NCI-H2227 (cell line): ENCODE measurements at regions not wholly inside any gene's neighbourhood (a gene's known extent, or its start where the extent isn't known, plus 50 kb on each side); places are given as distances from the start of the nearest gene placed in this dataset.
"Not testable (repeated sequence)": the region's sequence is repeated elsewhere in the genome, so short reads cannot be mapped to it uniquely, and the experiment has no call there.

Source experiments
- DNase-seq: peaks from one replicate; lab custom pipeline; 2025; ENCODE audit not compliant: unreplicated experiment; lab: John Stamatoyannopoulos, UW

DNA sequence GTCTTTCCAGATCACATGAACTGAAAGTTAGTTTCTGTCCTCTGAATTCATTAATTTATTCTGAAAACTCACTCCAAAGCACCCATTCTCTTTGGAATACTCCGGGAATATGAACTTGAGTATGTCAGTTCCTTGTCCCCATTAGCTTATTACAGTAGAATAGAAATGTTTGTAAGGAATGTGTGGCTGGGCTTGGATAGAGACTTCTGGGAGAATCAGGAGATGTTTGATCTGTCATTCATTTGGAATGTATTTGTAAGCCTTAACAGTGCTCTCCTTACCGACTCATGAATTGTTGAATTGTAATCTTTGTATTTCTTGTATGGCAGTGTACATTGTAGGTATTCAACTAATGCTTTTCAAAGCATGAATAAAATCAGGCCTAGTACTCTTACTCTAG is 548.4 kb downstream of the LRRC70 start:
- DNase-seq, result no peak

DNA sequence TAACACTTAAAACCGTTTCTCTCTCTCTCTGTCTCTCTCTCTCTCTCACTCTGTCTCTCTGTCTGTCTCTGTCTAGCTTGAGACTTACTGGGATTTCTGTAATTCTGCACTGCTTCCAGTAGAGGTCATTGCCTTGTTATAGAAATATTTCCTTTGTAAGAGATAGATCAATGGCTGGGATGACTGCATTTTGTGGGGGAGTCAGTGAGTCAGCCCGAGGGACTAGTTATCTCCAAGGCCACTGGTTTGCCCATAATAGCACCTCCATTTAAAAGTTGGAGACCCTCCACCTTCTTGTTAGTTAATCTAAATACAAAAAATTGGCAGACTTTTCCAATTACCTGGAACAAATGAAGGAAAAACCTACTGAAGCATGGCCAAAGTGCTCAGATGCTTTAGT is 547.2 kb downstream of the LRRC70 start:
- DNase-seq, result no peak

DNA sequence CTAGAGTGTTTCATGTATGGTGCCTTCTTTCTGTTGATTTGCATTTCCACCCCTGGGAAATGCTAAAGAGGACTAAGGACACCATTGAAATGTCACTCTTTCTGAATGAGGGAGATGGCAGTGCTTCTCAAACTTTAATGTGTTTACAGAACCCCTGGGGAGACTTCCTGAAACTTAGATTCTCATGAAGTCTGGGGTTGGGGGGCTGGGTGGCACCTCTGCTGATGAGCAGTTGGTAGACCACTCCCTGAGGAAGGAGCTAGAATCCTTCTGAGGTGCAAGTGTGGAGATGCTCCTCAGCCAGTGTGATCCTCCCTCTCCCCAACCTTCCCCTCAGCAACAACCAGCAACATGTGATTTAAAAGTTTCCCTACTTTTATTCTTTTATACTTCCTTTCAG is 546.8 kb downstream of the LRRC70 start:
- no peak for DNase-seq

DNA sequence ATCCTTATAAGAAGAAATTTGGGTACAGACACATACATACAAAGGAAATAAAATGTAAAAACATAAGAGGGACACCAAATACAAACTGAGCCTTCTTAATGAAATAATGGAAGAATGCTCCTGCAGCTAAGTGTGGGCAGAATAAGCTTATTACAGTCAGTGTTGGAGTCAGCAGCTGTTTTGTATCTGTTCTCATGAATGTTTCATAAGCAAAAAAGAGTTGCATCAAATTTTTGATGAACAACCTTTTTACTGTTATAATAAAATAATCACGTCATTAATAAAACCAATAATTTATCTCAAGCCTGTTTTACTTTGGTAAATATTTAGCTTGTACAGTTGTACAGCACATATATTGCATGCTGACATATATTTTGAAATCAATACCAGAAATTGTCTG is 545.6 kb downstream of the LRRC70 start:
- no peak for DNase-seq

DNA sequence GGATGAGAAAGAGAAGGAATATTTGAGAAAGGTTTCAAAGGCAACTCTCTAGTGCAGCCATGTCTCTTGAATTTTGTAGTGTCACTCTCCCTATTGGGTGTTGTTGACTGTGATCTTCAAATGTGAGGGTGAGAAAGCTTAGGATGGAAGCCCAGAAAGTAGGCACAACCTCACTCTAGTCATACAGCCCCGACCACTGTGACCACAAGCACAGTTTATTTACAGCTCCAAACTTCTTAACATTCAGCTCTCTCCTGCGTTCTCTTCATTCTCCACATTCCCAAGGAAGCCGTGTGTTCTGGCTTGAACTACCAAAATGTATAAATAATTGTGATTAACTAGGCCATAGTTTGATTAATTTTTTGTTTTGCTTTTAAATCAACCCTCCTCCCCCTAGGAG is 542.9 kb downstream of the LRRC70 start:
- no peak for DNase-seq

DNA sequence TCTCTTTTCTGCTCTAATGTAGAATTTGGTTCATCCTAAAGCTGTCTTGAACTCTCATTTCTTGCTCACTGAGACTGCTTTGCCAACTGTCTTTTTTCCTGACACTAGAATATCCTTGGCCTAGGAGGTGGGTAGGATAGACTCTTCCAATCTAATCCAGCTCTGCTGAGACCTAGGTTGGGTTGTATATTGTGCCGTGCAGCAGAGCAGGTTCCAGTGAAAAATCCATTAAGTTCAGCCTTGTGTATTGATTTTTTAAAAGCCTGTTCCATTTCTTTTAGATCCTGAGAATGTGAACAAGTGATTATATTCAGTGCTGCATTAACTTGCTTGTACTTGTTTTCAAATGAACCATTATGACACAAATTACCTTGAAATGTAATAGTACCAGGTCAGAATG is 539.6 kb downstream of the LRRC70 start:
- DNase-seq, result no peak

DNA sequence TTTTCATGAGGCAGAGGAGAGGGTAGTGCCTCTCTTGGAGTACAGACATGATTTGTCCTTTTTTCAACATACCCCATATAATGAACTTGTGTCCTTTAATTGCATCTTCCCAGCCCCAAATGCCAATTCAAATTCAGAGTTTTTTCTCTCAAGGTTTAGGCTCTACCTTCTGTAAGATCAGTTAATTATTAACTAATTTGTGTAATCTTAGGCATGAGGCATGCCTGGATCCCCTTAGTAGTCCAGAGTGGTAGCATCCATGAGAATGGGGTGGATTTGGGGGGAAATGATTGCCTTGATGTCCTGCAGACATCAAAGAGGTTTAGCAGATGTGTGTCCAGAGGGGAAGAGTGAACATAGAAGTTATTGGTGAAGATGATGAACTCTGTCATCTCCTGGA is 533.3 kb downstream of the LRRC70 start:
- no peak for DNase-seq

DNA sequence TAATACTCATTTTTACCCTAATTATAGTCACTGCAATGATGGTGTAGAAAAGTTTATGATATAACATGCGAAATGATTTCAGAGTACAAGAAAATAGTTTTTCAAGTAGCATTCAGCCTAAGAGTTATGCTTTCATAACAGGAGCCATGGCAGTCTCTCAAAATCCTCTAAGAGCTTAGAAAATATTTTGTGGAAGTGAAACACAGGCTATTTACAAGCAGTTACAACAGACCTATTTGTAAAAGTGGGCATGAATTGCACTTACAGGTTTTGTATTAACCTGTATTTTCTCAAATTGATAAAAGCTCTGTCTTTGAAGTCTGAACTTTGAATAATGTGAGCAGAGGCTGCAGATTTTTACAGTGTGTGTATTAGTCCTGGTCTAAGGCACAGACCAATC is 523.3 kb downstream of the LRRC70 start:
- DNase-seq, result no peak

DNA sequence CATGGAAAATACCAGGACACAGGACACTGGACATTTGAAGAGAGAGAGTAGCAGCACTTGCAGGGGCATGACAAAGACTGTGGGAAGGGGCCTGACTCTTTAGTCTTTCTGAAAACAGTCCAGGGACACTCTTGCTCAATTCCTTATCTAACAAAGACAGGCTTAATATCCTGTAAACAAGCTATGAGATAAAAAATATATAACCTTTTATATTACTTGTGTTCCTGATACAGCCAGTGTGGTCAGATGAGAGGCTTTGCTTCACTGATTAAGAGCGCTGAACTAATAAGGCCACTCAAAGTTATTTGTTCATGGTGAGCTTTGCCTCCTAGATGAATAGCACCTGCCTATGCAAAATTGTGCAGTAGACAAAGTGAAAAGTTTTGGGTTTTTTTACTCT is 518.7 kb downstream of the LRRC70 start:
- DNase-seq, result no peak

DNA sequence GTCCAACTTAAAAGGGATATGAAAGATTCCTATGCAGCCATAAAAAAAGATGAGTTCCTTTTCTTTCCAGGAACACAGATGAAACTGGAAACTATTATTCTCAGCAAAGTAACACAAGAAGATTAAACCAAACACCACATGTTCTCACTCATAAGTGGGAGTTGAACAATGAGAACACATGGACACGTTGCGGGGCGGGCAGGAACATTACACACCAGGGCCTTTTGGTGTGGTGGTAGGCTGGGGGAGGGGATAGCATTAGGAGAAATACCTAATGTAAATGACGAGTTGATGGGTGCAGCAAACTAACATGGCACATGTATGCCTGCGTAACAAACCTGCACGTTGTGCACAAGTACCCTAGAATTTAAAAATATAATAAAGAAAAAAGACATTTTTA is 516.1 kb downstream of the LRRC70 start:
- no peak for DNase-seq

DNA sequence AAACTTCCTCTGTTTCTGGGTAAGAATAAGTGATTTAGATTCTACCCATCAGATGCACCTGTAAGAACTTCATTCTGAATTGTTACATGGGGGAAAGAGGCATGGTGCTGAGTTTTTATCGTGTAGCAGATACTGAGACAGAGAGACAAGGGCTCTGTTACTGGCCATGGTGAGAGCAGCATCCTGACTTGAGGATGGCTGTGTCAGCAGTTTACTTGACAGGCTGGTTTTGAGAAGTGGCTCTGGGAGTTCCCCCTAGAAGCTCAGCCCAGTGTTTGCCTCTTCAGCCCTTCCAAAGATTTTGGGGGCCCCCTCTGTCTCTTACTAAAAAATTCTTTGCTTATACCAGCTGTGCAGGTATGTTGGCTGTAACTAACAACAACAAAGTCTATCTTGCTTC is 510.5 kb downstream of the LRRC70 start:
- no peak for DNase-seq

DNA sequence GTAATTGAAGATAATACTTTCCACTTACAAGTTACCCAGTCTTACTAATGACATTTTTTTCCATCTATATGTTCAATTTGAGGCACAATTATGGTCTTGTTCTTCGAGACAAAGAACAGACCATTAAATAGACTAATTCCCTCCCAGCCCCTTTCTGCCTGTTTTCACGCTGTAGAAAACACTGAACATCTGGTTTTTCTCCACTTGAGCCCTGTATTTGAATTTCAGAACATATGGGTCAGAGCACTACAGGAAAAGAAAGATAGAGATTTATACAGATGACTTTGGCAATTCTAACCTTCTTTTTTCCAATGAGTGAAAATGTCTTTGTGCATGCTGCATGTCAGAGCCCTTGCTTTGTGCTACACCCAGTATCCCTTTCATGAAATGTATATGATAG is 506.9 kb downstream of the LRRC70 start:
- DNase-seq, result no peak

DNA sequence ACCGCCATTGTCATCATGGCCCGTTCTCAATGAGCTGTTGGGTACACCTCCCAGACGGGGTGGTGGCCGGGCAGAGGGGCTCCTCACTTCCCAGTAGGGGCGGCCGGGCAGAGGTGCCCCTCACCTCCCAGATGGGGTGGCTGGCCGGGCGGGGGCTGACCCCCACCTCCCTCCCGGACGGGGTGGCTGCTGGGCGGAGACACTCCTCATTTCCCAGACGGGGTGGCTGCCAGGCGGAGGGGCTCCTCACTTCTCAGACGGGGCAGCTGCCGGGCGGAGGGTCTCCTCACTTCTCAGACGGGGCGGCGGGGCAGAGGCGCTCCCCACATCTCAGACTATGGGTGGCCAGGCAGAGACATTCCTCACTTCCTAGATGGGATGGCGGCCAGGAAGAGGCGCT is 505.1 kb downstream of the LRRC70 start:
- not testable (repeated sequence) for DNase-seq

DNA sequence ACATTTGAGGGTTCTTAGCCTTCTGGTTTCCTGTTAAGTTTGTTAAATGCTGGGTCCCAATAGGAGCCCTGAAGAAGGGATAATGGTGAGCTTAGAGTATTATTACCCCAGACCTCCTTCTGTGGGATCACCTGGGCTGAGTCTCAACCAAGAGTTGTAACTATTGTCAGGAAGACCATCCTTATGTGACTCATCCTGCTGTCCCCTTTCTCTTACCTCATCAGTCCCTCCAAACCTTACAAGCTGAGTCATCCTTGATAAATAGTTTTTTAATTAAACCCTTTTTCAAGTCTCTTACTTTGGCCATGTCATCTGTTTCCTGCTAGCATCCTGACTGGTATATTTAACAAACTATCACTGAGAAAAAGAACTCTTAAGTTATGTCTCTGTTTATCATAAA is 502.8 kb downstream of the LRRC70 start:
- no peak for DNase-seq

DNA sequence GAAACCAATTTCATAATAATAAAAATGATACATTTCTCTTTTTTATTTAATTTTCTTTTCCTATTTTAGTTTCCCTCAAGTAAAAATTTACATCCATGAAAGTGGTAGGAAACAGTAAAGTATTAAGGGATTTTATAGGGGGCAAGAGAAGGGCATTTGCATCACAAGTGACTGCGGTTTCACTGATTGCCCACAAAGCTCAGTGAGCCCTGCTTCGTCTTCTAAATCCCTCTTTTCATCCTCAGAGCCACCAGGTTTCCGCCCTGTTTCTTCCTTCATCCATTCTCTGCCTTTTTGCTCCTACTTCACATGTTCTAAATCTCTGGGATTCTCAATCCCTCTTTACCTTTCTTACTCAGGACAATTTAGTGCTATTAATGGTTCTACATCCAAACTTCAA is 491.4 kb downstream of the LRRC70 start:
- no peak for DNase-seq

DNA sequence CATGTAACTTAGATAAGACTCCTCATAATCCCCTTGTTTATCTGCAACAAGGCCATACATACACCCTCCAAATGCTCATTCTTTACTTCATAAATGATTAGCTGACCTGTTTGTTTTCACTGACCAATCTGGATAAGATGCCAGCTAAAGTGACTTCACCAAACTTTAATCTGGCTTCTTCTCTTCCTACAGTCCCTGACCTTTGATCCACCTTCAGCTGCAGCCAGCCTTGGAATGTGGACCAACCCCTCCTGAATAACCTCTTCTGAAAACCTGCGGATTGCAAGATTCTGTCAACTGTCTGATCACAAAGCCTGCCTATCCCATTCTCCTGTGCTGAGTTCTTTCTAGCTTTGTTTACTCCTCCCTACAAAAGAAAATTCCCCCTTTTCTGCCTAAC is 476.8 kb downstream of the LRRC70 start:
- DNase-seq, result no peak

DNA sequence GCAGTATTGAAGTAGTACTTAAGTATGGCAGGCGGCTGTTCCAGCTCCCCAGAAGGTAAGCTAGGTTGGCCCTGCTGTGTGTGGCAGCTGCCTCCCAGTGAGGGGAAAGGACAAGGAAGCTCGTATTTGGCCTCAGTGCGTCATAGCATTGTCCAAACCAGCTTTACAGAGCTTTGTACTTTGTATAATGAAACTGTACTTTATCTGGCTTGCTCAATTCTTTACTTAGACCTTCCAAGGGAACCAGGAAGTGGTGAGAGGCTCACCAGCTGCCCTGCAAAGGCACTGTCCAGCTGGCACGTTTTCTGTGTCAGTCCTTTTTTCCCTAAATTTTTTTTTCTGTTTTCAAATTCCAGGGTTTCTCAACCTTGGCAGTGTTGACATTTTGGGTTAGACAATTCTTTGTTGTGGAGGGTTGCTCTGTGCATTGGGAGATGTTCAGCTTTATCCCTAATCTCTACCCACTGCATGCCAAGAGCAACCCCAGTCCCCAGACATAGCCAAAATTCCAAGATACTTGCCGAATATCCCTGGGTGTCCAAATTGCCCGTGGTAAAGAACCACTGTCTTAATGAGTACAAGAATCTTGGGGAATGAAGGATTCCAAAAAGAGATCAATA is 474.5 kb downstream of the LRRC70 start:
- DNase-seq, result no peak

DNA sequence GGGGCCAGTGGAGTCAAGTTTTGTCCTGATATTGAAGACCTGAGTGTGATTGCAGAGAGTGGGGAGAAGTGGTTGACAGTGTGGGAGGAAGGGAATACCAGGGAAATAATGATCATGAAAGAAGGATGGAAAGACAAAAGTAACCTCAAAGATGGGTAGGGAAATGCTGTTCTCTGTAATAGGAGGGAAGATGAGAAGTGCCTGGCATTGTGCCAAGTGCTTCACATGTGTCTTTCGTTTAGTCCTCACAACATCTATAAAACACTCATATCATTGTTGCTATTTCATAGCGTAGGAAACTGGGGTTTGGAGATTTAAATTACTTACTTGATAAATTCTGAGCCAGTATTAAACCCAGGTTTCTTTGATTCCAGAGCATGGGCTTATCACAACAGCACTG is 472.3 kb downstream of the LRRC70 start:
- no peak for DNase-seq

DNA sequence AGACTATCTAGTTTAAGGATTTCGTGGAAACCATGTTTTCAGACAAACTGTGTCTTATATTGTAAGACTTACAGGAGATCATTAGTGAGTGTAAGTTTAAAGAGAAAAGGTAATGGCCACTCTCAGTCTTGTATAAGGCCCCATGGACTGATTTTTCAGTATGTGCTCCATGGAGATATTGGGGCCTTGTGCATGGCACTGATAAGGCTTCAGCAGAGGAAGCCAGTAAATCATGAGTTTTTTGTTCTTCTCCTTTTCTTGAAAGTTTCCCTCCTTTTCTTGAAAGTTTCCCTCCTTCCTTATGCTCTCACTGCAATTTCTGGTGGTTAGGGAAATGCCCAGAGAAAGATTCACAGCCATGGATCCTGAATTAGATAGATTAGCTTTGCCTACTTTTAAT is 471.3 kb downstream of the LRRC70 start:
- DNase-seq, result no peak

DNA sequence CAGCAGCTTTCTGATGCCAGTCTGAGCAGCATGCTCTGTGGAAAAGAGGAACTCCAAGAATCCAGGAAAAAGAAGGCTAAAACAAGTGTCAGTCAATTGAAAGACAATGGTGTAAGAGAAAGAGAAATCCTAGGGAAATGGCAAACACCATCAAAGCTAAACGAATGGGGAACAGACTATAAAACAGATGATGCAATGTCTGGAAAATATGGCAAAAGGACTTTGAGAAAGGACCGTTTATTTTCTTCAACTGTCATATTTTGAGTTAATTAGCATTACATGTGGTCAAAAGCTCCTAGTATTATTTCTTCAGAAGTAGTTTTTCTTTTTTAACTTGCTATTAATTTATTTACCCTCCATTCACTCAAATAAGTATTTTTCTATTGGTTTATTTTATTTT is 465.2 kb downstream of the LRRC70 start:
- no peak for DNase-seq

DNA sequence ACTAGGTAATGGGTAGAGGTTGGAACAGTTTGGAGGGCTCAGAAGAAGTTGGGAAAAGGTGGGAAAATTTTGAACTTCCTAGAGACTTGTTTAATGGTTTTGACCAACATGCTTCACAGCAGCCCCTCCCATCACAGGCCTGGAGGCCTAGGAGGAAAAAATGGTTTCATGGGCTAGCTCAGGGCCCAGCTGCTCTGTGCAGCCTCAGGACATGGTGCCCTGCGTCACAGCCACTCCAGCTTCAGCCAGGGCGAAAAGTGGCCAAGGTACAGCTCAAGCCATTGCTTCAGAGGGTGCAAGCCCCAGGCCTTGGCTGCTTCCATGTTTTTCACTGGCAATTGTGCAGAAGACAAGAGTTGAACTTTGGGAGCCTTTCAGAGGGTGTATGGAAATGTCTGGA is 453.7 kb downstream of the LRRC70 start:
- DNase-seq, result no peak

DNA sequence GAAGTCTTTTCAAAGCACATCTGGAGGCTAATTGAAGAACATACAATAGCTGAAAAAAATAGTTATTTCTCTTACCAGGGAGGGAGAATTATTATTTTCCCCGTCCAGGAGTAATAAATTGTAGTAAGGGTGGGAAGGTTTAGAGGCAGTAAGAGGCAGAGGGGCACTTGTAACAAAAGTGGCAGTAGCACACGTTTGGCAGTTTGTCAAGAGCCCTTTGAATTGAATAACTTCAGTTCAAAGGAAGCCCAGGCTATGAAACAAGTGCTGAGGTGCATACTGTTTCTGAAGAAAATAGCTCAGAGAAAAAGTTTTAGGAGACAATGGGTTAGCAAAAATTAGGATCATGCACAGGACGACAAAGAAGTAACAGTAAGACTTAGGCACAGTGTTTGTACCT is 451.3 kb downstream of the LRRC70 start:
- no peak for DNase-seq

DNA sequence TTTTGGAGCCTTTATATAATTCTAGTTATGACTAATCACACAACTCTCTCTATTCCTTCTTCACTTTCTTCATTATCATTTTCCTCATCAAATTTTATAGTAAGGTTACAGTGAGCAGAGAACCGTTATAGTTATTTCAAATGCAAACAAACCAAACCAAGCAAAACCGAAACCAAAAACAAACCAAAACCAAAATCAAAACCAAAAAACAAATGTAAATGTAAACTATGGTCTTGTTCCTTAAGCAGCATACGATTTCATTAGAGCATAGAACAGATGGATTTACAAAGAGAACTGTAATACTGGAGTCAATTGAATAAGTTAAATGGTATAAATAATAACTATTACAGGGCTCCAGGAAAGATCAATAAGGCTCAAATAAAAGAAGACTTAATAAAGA is 447.1 kb downstream of the LRRC70 start:
- no peak for DNase-seq

DNA sequence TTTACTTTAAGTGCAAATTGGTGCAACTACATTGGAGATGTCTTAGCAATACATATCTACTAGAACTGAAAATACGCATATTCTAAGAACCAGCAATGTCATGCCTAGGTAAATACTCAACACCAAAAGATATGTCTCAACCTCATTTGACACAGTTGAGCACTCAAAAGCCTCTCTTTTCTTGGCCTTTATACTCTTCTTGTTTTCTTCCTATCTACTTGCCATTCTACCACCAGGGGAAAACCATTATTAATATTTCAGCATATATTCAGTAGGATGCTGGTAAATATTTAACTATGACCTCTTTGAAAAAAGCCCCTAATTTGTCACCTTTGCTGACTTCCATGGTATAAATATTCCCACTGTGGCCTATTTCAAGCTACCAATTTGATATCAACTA is 443.8 kb downstream of the LRRC70 start:
- DNase-seq, result no peak
